OCI-LY1 (cell line): ENCODE measurements at regions not wholly inside any gene's neighbourhood (a gene's known extent, or its start where the extent isn't known, plus 50 kb on each side); places are given as distances from the start of the nearest gene placed in this dataset.

ENCODE experiments used
- CTCF ChIP-seq: fragments of 200-600 bp; sonication (generic), shearing (Covaris generic); IDR thresholded peaks from 2 replicates; pipeline ENCODE4 v1.5.1; 2017; ENCODE audit warnings: mild to moderate bottlenecking, antibody characterized with exemption, low read length, moderate library complexity, mixed read lengths
- EZH2 ChIP-seq: fragments of 200-600 bp; sonication (generic), shearing (Covaris generic); IDR thresholded peaks from 2 replicates; pipeline ENCODE4 v1.8.0; 2017; ENCODE audit warnings: borderline replicate concordance, mixed run types, mild to moderate bottlenecking, antibody characterized with exemption, low read length, moderate library complexity, mixed read lengths

GRCh38 chr13:46964789-46965527 is 68.1 kb upstream of the HTR2A start:
- no peak for TF ChIP-seq CTCF
- TF ChIP-seq EZH2, result no peak
